Colonic mucosa (tissue), 4 donors: ENCODE measurements at regions not wholly inside any gene's neighbourhood (a gene's known extent, or its start where the extent isn't known, plus 50 kb on each side); places are given as distances from the start of the nearest gene placed in this dataset.
"Not testable (repeated sequence)": the region's sequence is repeated elsewhere in the genome, so short reads cannot be mapped to it uniquely, and the experiment has no call there.

ENCODE experiments used
- DNase-seq: peaks from one replicate; pipeline ENCODE4 v3.0.0-alpha.2; 2020
- H3K27ac ChIP-seq: fragments of 200-600 bp; one replicate; pipeline ENCODE4 v1.8.0; 2021
- H3K27me3 ChIP-seq: fragments of 200-600 bp; one replicate; pipeline ENCODE4 v1.8.0; 2021
- H3K36me3 ChIP-seq: fragments of 200-600 bp; one replicate; pipeline ENCODE4 v1.8.0; 2021
- H3K4me1 ChIP-seq: fragments of 200-600 bp; one replicate; pipeline ENCODE4 v1.8.0; 2021; ENCODE audit warnings: mild to moderate bottlenecking
- H3K4me3 ChIP-seq: fragments of 200-600 bp; one replicate; pipeline ENCODE4 v1.8.0; 2021
- H3K9ac ChIP-seq, 2 donors: one replicate each; pipeline ENCODE4 v1.7.0; 2013; ENCODE audit warnings: control low read depth in 2 of 2, low read depth in 2 of 2, low read length in 2 of 2
- H3K9me3 ChIP-seq: fragments of 200-600 bp; one replicate; pipeline ENCODE4 v1.8.0; 2021
- CTCF ChIP-seq: fragments of 200-600 bp; IDR thresholded peaks from one replicate; pipeline ENCODE4 v1.8.0; 2022; ENCODE audit warnings: antibody characterized with exemption, mild to moderate bottlenecking
- intact Hi-C: fragments of 100-400 bp; cut with DNase I; formaldehyde crosslinking; loops from one replicate; pipeline ENCODE4 v1.14.1; 2022
- donor health status: healthy.
- donor health status: DM: no; HTN: no; CAD: no.
- donor health status: DM: no; HTN: no; CAD: no.

- Histone ChIP-seq H3K4me3 (peak overlapping the region; percentile 31), H3K27ac (no peak overlapping the region), H3K36me3 (no peaks in the 10 kb centered on the region), H3K9me3 (no peaks in the 10 kb centered on the region), H3K9ac (peak overlapping the region in 1 of 2 donors; percentile 38), H3K4me1 (no peaks in the 10 kb centered on the region), H3K27me3 (no peaks in the 10 kb centered on the region)
- TF ChIP-seq CTCF: no peak
- DNase-seq: peak; percentile 27
- intact Hi-C loops: loop anchor here (2.0 kb wide), 1 partner anchor 35 kb away; no protein-coding TSS in a partner anchor
These were observed 209.2 kb downstream of the ICOS start for GRCh38 chr2:204145791-204146190.

GRCh38 chr2:204147040-204147439, 210.5 kb downstream of the ICOS start:
- intact Hi-C loops: not testable (repeated sequence)

GRCh38 chr2:204150721-204151120, 214.2 kb downstream of the ICOS start:
- intact Hi-C loops: no loop called here
- H3K27ac ChIP-seq: no peak overlapping the region
- no peaks in the 10 kb centered on the region for H3K27me3 ChIP-seq
- H3K4me3 ChIP-seq: no peak overlapping the region
- H3K9ac ChIP-seq: no peak overlapping the region
- TF ChIP-seq CTCF: no peak
- no peaks in the 10 kb centered on the region for H3K4me1 ChIP-seq
- DNase-seq: no peak
- H3K36me3 ChIP-seq: no peaks in the 10 kb centered on the region
- H3K9me3 ChIP-seq: no peaks in the 10 kb centered on the region

More at GRCh38 chr2:204147040-204147439, 210.5 kb downstream of the ICOS start:
- H3K4me3 ChIP-seq, DNase-seq, H3K27me3 ChIP-seq, H3K4me1 ChIP-seq, H3K9me3 ChIP-seq, H3K36me3 ChIP-seq, H3K27ac ChIP-seq, H3K9ac ChIP-seq: not testable (repeated sequence)

GRCh38 chr2:204152616-204153015, 216.1 kb downstream of the ICOS start:
- H3K27ac ChIP-seq: no peak overlapping the region
- DNase-seq: no peak
- H3K9me3 ChIP-seq: no peaks in the 10 kb centered on the region
- no peak for TF ChIP-seq CTCF
- intact Hi-C loops: no loop called here
- no peaks in the 10 kb centered on the region for H3K36me3 ChIP-seq
- no peak overlapping the region for H3K9ac ChIP-seq
- H3K4me1 ChIP-seq: no peaks in the 10 kb centered on the region
- H3K27me3 ChIP-seq: no peaks in the 10 kb centered on the region
- no peak overlapping the region for H3K4me3 ChIP-seq

GRCh38 chr2:204154863-204155262, 218.3 kb downstream of the ICOS start:
- Histone ChIP-seq H3K4me1 (no peaks in the 10 kb centered on the region), H3K36me3 (no peaks in the 10 kb centered on the region), H3K9ac (no peak overlapping the region), H3K9me3 (no peaks in the 10 kb centered on the region), H3K27ac (no peak overlapping the region), H3K27me3 (no peaks in the 10 kb centered on the region), H3K4me3 (no peak overlapping the region)
- intact Hi-C loops: no loop called here
- no peak for TF ChIP-seq CTCF
- DNase-seq: no peak

GRCh38 chr2:204156456-204156855, 219.9 kb downstream of the ICOS start:
- no peaks in the 10 kb centered on the region for H3K9me3 ChIP-seq
- no peaks in the 10 kb centered on the region for H3K4me1 ChIP-seq
- H3K27ac ChIP-seq: no peak overlapping the region
- H3K36me3 ChIP-seq: no peaks in the 10 kb centered on the region
- TF ChIP-seq CTCF: no peak
- no peak for DNase-seq
- H3K9ac ChIP-seq: no peak overlapping the region
- intact Hi-C loops: no loop called here
- no peak overlapping the region for H3K4me3 ChIP-seq
- H3K27me3 ChIP-seq: no peaks in the 10 kb centered on the region
